ENCODE measurements at regions not wholly inside any gene's neighbourhood (a gene's known extent, or its start where the extent isn't known, plus 50 kb on each side); places are given as distances from the start of the nearest gene placed in this dataset.

DNA sequence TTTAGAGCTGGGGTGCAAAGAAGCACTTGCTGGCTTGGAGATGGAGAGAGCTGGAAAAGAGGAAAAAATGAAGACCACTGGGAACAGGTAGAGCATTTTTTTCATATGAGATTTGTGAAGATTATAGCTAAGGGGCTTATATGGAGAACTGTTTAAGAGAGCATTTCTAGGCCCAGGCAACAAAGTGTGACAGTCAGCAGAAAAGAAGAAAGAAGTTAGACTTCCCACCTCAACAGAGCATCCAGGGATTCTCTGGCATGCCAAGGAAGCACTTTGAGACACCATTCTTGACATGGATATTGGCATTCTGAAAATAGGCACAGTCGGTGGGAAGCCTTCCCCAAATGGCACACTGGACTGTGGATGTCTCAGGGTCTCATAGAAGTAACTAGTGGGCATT, 195.5 kb downstream of the KLHL28 start:
- H3K4me3 ChIP-seq (ENCODE audit: low read length in 3 of 3), result no peak overlapping the region
- H3K9ac ChIP-seq (ENCODE audit: low read length in 3 of 3), result no peak overlapping the region
- H3K36me3 ChIP-seq (ENCODE audit: control insufficient read depth in 2 of 3, insufficient read depth in 3 of 3, low read length in 3 of 3), result no peaks in the 10 kb centered on the region
- intact Hi-C loops (cut with DNase I), result no loop called here
- TF ChIP-seq, protein P1, sequence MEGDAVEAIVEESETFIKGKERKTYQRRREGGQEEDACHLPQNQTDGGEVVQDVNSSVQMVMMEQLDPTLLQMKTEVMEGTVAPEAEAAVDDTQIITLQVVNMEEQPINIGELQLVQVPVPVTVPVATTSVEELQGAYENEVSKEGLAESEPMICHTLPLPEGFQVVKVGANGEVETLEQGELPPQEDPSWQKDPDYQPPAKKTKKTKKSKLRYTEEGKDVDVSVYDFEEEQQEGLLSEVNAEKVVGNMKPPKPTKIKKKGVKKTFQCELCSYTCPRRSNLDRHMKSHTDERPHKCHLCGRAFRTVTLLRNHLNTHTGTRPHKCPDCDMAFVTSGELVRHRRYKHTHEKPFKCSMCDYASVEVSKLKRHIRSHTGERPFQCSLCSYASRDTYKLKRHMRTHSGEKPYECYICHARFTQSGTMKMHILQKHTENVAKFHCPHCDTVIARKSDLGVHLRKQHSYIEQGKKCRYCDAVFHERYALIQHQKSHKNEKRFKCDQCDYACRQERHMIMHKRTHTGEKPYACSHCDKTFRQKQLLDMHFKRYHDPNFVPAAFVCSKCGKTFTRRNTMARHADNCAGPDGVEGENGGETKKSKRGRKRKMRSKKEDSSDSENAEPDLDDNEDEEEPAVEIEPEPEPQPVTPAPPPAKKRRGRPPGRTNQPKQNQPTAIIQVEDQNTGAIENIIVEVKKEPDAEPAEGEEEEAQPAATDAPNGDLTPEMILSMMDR (IDR thresholded peaks at IDR 0.05; ENCODE audit: borderline replicate concordance, extremely low read depth, insufficient read depth), result no peak
- peaks cover 0 to 2% (median 0%) of the 10 kb centered on the region in 3 donors for H3K9me3 ChIP-seq (ENCODE audit: control insufficient read depth in 2 of 3, insufficient read depth in 1 of 3, low read length in 3 of 3)
- H3K27ac ChIP-seq (ENCODE audit: low read depth in 2 of 2, low read length in 2 of 2), result no peak overlapping the region
- no peak for FAIRE-seq
- no peak for DNase-seq
- no peaks in the 10 kb centered on the region for H3K27me3 ChIP-seq (ENCODE audit: control insufficient read depth, insufficient read depth, low read length)
- H3K4me1 ChIP-seq (ENCODE audit: control insufficient read depth in 2 of 3, insufficient read depth in 2 of 3, low read depth in 1 of 3, low read length in 3 of 3), result no peaks in the 10 kb centered on the region

DNA sequence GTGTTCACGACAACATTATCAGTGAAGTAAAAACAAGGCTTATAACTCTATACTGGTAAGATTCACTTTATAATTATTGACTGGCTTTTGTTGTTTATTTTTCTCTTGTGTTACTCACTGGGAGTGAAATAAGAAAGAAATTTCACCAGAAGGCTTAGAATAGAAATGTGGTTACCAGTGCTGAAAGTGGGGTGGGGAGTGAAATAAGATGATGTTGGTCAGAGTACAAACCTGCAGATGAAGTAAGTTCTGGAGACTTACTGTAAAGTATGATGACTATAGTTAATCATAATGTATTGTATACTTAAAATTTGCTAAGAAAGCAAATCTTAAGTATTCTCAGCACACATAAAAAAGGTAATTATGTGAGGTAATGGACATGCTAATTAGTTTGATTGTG, 198.4 kb downstream of the KLHL28 start:
- FAIRE-seq, result no peak
- H3K27me3 ChIP-seq (ENCODE audit: control insufficient read depth, insufficient read depth, low read length), result no peaks in the 10 kb centered on the region
- H3K4me3 ChIP-seq (ENCODE audit: low read length in 3 of 3), result no peak overlapping the region
- peaks cover 0 to 2% (median 0%) of the 10 kb centered on the region in 3 donors for H3K9me3 ChIP-seq (ENCODE audit: control insufficient read depth in 2 of 3, insufficient read depth in 1 of 3, low read length in 3 of 3)
- no peak overlapping the region for H3K27ac ChIP-seq (ENCODE audit: low read depth in 2 of 2, low read length in 2 of 2)
- no peak for DNase-seq
- H3K9ac ChIP-seq (ENCODE audit: low read length in 3 of 3), result no peak overlapping the region
- intact Hi-C loops (cut with DNase I), result no loop called here
- no peaks in the 10 kb centered on the region for H3K4me1 ChIP-seq (ENCODE audit: control insufficient read depth in 2 of 3, insufficient read depth in 2 of 3, low read depth in 1 of 3, low read length in 3 of 3)
- TF ChIP-seq, protein P1 (IDR thresholded peaks at IDR 0.05; ENCODE audit: borderline replicate concordance, extremely low read depth, insufficient read depth), result no peak
- no peaks in the 10 kb centered on the region for H3K36me3 ChIP-seq (ENCODE audit: control insufficient read depth in 2 of 3, insufficient read depth in 3 of 3, low read length in 3 of 3)

GRCh38 chr14:44759277-44759676, 202.5 kb downstream of the KLHL28 start:
- no peaks in the 10 kb centered on the region for H3K36me3 ChIP-seq (ENCODE audit: control insufficient read depth in 2 of 3, insufficient read depth in 3 of 3, low read length in 3 of 3)
- no peaks in the 10 kb centered on the region for H3K4me1 ChIP-seq (ENCODE audit: control insufficient read depth in 2 of 3, insufficient read depth in 2 of 3, low read depth in 1 of 3, low read length in 3 of 3)
- TF ChIP-seq, protein P1 (IDR thresholded peaks at IDR 0.05; ENCODE audit: borderline replicate concordance, extremely low read depth, insufficient read depth), result no peak
- no peak overlapping the region for H3K27ac ChIP-seq (ENCODE audit: low read depth in 2 of 2, low read length in 2 of 2)
- intact Hi-C loops (cut with DNase I), result no loop called here
- no peak overlapping the region for H3K4me3 ChIP-seq (ENCODE audit: low read length in 3 of 3)
- FAIRE-seq, result no peak
- H3K27me3 ChIP-seq (ENCODE audit: control insufficient read depth, insufficient read depth, low read length), result no peaks in the 10 kb centered on the region
- peaks cover 0 to 2% (median 0%) of the 10 kb centered on the region in 3 donors for H3K9me3 ChIP-seq (ENCODE audit: control insufficient read depth in 2 of 3, insufficient read depth in 1 of 3, low read length in 3 of 3)
- H3K9ac ChIP-seq (ENCODE audit: low read length in 3 of 3), result no peak overlapping the region
- DNase-seq, result peak in 1 of 5 donors; percentile 43

GRCh38 chr14:44756554-44756953, 205.2 kb downstream of the KLHL28 start:
- intact Hi-C loops (cut with DNase I), result no loop called here

More at GRCh38 chr14:44756554-44756953, 205.2 kb downstream of the KLHL28 start:
- no peak for FAIRE-seq
- Histone ChIP-seq H3K4me3 (ENCODE audit: low read length in 3 of 3) (no peak overlapping the region), H3K9me3 (ENCODE audit: control insufficient read depth in 2 of 3, insufficient read depth in 1 of 3, low read length in 3 of 3) (no peaks in the 10 kb centered on the region), H3K36me3 (ENCODE audit: control insufficient read depth in 2 of 3, insufficient read depth in 3 of 3, low read length in 3 of 3) (no peaks in the 10 kb centered on the region), H3K27ac (ENCODE audit: low read depth in 2 of 2, low read length in 2 of 2) (no peak overlapping the region), H3K9ac (ENCODE audit: low read length in 3 of 3) (no peak overlapping the region), H3K4me1 (ENCODE audit: control insufficient read depth in 2 of 3, insufficient read depth in 2 of 3, low read depth in 1 of 3, low read length in 3 of 3) (no peaks in the 10 kb centered on the region), H3K27me3 (ENCODE audit: control insufficient read depth, insufficient read depth, low read length) (no peaks in the 10 kb centered on the region)
- TF ChIP-seq, protein P1 (IDR thresholded peaks at IDR 0.05; ENCODE audit: borderline replicate concordance, extremely low read depth, insufficient read depth), result no peak
- no peak for DNase-seq
